Activated T-cell treated with anti-CD3 and anti-CD28 coated beads for 1 hour (primary cell): ENCODE measurements at regions not wholly inside any gene's neighbourhood (a gene's known extent, or its start where the extent isn't known, plus 50 kb on each side); places are given as distances from the start of the nearest gene placed in this dataset.

Experiments
- DNase-seq: peaks from one replicate; pipeline ENCODE4 v3.0.0-alpha.2; 2020; ENCODE audit warnings: low read depth

GRCh38 chr2:191515551-191515950 lies 162.4 kb upstream of the NABP1 start:
- DNase-seq: no peak

DNA sequence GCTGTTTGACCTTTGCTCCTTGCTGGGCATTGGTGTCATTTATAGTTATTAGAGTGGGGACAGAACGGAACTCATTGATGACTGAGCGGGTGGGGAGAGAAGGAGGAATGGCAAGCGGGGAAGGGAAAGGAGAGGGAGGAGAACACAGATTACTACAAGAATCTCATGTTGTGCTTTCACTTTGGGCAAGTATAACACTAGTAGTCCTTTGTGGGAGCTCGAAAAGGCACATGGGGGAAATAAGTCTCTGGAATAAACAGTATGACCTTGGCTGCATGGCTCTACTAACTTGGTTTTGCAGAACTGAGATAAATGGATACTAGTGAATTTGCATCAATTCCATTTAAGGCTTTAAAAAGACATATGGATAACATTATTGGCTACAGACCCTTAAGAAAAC lies 161.7 kb upstream of the NABP1 start:
- no peak for DNase-seq

DNA sequence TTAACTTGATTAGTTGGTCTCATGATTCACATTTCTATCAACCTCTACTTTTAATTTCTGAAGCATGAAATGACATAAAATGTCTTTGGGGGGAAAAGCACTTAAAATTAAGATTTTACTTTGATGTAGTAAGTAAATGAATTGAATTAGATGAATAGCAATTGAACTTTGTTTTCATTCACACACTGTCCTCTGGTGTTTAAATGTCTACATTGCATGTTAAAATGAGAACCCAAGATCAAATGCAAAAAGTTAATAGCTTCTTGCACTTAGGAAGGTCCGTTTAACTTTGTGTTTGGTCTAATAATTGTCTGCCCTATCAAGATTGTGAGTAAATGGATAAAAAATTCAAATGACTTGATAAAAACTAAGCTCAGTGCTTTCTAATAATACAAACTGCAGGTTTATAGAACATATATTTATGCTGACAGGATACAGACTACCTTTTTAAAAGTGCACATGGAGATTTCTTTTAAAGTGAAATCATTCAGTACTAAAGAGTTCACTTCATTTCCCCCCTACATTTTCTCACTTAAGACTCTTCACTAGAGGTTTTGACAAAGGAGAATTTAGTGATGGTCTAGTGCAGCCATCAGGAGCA lies 156.2 kb upstream of the NABP1 start:
- DNase-seq: no peak

GRCh38 chr2:191522478-191523120 lies 155.3 kb upstream of the NABP1 start:
- DNase-seq: no peak

DNA sequence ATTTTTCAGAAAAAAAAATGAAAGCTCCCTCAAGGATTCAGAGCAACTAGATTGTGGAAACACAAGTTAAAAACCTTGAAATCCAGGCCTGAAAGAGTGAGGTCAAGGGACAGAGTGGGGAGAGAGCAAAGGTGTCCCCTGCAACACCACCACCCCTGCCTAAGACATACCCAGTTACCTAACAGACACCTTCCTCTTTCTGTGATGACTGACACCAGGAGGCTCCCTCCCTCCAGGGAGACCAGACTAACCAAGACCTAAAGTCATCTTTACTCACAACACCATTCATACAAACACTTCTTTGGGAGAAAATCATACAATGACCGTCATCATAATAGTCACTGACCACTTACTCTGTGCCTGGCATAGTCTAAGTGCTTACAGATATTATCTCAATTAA lies 151.8 kb upstream of the NABP1 start:
- no peak for DNase-seq

DNA sequence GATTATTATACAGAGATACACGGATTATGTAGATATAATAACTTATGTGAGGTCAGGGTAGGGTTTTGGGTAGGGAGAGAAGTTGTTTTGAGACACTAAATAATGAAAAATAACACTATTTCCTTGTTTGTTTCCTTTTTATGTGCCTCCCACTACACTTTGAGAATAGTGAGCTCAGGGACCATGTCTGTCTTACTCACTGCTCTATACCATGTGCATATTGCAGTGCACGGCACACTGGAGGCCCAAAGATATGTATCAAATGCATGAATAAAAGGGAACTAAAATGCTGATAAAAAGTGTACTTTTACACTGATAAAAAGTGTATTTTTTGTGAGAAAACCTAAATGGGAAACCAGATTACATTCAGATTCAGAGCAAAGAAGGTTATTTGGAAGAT lies 151.4 kb upstream of the NABP1 start:
- no peak for DNase-seq

DNA sequence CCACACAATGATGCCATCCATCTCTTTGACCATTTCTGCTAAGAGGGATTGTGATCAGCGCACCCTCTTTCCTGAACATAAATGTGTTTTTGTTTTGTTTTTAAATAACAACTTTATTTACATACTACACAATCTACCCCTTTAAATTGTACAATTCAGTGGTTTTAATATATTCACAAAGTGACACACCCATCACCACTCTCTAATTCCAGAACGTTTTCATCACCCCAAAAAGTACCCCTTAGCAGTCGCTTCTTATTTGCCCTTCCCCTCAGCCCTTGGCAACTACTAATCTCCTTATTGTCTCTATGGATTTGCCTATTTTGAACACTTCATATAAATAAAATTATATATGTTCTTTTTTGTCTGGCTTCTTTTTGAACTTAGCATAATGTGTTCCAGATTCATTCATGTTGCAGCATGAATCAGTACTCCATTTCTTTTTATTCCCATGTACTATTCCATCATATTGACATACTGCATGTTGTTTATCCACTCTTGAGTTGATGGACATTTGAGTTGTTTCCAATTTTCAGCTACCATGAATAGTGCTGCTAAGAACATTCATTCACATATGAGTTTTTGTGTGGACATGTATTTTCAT lies 150.9 kb upstream of the NABP1 start:
- no peak for DNase-seq

GRCh38 chr2:191530618-191531017 lies 147.3 kb upstream of the NABP1 start:
- no peak for DNase-seq

- DNase-seq: no peak
Measured at GRCh38 chr2:191533693-191534180, 144.2 kb upstream of the NABP1 start.

- DNase-seq: no peak
Measured at GRCh38 chr2:191537921-191538320, 140.0 kb upstream of the NABP1 start.

- no peak for DNase-seq
Measured at GRCh38 chr2:191538334-191538903, 139.5 kb upstream of the NABP1 start.

DNA sequence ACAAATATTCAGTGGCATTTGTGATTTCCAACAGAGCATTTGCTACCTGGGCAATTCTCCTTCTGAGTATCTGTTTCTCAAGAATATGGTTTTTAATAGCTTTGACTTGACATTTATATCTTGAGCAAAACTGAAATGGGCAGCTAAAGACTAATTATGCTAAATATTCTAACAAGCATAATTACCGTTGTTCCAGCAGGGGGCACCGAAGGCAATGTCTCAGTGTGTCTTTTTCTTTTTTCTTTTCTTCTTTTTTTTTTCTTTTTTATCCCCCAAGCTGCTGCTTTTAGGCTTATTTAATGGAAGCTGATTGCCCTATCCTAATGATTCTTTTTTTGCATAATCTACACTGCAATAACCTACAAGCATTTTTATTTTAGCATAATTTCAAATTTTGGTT lies 138.9 kb upstream of the NABP1 start:
- peak; percentile 9 for DNase-seq

GRCh38 chr2:191540681-191541080 lies 137.3 kb upstream of the NABP1 start:
- no peak for DNase-seq

DNA sequence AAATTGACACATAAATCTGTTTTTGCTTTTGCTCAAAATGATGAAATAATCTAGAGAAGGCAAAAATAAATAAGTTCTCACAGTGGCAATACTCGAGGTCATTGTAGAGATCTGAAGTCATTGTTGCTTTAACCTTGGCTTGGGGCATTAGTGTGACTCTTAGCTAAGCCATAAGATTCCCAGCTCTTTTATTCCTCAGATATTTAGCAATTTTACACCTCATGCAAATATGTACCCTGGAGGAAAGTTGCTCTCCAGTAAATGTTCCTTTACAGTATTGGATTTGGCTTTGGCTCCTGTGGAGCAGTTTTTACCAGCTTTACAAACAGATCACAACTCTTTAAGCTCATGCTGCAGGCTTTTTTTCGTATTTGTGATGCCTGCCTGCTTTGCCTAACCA lies 134.2 kb upstream of the NABP1 start:
- no peak for DNase-seq

GRCh38 chr2:191544461-191545062 lies 133.4 kb upstream of the NABP1 start:
- no peak for DNase-seq

DNA sequence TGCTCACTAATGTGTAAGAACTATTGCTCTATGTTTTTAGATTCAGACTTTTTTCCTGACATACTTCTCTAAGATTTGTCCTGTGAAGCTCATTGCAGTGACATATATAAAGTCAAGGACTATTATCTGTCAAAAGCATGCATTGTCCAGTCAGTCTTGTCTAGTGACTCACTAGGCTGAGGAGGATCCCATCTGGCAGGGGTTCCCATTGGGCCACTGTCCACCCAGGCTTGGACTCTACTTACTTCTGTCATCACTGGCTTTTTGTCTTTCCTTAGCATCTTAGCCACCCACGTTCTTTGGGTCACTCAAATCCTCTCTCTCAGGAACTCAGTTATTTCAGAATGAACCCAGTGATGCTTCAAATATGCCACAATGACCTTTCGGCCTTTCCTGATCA lies 132.6 kb upstream of the NABP1 start:
- no peak for DNase-seq

DNA sequence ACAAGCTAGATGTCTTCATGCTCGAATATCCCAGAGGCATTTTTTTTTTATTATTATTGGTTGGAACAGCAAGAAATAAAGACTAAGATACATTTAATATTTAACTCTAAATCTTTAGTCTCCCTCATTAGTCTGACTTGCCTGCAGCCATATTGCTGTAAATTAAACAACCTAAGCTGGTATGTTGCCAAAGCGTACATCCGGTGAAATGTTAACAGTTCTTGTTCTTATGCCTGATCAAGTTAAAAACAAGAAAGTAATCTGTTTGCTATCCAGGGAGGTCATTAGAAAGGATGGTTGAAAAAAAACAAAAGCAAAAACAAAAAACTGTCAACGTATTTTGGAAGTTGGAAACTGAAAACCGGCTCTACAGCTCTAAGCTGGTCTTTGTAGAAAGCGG lies 125.9 kb upstream of the NABP1 start:
- no peak for DNase-seq

DNA sequence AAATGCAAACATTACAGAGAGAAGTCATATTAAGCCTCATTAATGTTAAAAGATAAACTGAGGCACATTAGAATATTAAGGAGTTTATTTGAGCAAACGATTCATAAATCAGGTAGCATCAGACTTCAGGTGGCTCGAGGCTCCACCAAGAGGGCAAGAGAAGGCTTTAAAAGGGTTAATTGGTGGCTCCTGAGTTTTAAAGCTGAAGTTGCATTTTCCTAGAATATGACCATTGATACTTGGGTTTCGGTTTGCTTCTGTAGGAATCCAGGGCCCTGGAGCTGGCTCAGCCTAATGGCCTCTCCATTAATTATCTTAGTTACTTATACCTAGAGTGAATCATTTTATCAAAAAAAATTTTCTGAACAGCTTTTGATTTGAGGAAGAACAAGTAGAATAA lies 123.7 kb upstream of the NABP1 start:
- no peak for DNase-seq

- peak; percentile 76 for DNase-seq
Measured at GRCh38 chr2:191555092-191555742, 122.7 kb upstream of the NABP1 start.

- DNase-seq: no peak
Measured at GRCh38 chr2:191556463-191556862, 121.5 kb upstream of the NABP1 start.

- no peak for DNase-seq
Measured at GRCh38 chr2:191557841-191558240, 120.1 kb upstream of the NABP1 start.

DNA sequence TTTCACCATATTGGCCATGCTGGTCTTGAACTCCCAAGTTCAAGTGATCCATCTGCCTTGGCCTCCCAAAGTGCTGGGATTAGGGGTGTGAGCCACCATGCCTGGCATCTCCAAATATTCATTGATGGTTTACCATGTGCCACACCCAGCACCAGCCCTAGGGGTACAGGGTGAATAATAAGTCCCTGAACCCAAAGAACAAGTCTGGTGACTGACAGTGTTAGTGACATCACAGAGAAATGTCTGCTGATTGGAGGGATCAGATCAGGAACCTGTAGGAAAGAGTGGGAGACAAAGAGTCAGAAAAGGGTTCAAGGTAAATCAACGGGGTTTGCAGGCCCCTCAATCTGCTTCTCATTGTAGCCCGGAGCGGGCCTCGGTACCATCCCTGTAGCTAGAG lies 118.4 kb upstream of the NABP1 start:
- no peak for DNase-seq
